ENCODE measurements at regions not wholly inside any gene's neighbourhood (a gene's known extent, or its start where the extent isn't known, plus 50 kb on each side); places are given as distances from the start of the nearest gene placed in this dataset.

GRCh38 chr3:106277731-106278130 is 408.9 kb upstream of the CBLB start:
- TF ChIP-seq CTCF (IDR thresholded peaks at IDR 0.05; ENCODE audit: borderline replicate concordance, extremely low read depth, low read length, poor library complexity, severe bottlenecking) (no peak), EZH2 (IDR thresholded peaks at IDR 0.05; ENCODE audit: borderline replicate concordance, low read depth, low read length, severe bottlenecking) (no peak)
